ENCODE measurements at regions not wholly inside any gene's neighbourhood (a gene's known extent, or its start where the extent isn't known, plus 50 kb on each side); places are given as distances from the start of the nearest gene placed in this dataset.

- H3K4me3 ChIP-seq (ENCODE audit: extremely low read depth, insufficient read depth, low read length, poor library complexity, severe bottlenecking), result no peak overlapping the region
- WGBS, 2 experiments (ENCODE audit: insufficient coverage in 2 of 2), result 83 to 88% methylated on average over 18 to 22 of the region's 22 CpGs
- no peak overlapping the region for H3K27ac ChIP-seq (ENCODE audit: low read depth, low read length, severe bottlenecking)
- no peaks in the 10 kb centered on the region for H3K36me3 ChIP-seq (ENCODE audit: control insufficient read depth, insufficient read depth, low read length)
- H3K4me1 ChIP-seq (ENCODE audit: control insufficient read depth, insufficient read depth, low read length, poor library complexity, severe bottlenecking), result no peaks in the 10 kb centered on the region
- no peaks in the 10 kb centered on the region for H3K9me3 ChIP-seq (ENCODE audit: control insufficient read depth, low read length)
These were observed 201.9 kb downstream of the PHETA1 start for GRCh38 chr12:111166779-111167540.

DNA sequence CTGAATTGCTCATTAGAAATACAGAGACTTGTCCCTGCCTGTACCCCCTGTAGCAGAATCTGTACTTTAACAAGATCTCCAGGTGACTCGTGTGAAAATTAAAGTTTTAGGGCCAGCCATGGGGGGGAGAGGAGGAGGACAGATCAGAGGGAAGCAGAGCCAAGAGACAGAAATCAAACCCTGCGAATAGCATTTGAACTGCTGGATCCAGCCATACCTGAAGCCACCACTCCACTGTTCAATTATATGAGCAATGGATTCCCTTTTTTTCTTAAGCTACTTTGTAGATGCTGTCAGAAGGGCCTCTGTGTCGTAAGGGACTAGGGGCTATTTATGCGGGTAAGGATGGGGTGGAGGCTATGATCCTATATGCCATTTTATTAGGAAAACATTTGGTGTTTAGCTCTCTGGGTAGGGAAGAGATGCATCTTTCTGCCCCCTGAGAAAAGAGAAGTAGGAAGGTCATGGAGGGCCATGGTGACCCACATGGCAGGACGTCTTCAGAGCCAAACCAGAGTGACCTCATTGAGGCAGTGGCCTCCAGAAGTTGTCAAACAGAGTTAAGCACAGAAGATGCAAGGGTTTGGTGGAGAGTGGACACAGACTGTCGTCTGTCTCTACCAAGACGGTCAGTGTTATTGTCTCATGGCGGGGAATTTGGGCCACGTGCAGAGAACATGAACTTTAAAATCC, 203.9 kb downstream of the PHETA1 start:
- WGBS, 2 experiments (ENCODE audit: insufficient coverage in 2 of 2), result 89 to 92% methylated on average over 4 to 6 of the region's 9 CpGs
- Histone ChIP-seq H3K4me1 (ENCODE audit: control insufficient read depth, insufficient read depth, low read length, poor library complexity, severe bottlenecking) (no peaks in the 10 kb centered on the region), H3K4me3 (ENCODE audit: extremely low read depth, insufficient read depth, low read length, poor library complexity, severe bottlenecking) (no peak overlapping the region), H3K36me3 (ENCODE audit: control insufficient read depth, insufficient read depth, low read length) (no peaks in the 10 kb centered on the region), H3K27ac (ENCODE audit: low read depth, low read length, severe bottlenecking) (no peak overlapping the region), H3K9me3 (ENCODE audit: control insufficient read depth, low read length) (no peaks in the 10 kb centered on the region)

DNA sequence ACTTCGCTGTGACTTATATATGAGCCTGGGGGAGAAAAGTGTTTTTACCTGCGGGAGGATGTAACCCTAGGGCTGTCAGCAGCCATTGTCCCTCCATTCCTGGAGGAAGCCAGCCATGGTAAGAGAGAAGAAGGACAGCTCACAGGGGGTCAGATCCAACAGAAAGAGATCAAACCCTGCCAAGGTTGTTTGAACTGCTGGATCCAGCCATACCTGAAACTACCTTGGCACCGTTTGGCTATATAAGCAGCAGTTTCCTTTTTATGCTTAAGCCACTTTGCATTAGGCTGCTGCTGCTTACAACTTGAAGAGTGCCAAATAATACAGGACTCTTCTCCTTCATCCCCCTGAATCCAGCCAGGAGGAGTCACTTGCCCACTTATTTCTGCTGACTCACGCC, 205.5 kb downstream of the PHETA1 start:
- Histone ChIP-seq H3K9me3 (ENCODE audit: control insufficient read depth, low read length) (no peaks in the 10 kb centered on the region), H3K27ac (ENCODE audit: low read depth, low read length, severe bottlenecking) (no peak overlapping the region), H3K4me3 (ENCODE audit: extremely low read depth, insufficient read depth, low read length, poor library complexity, severe bottlenecking) (no peak overlapping the region), H3K36me3 (ENCODE audit: control insufficient read depth, insufficient read depth, low read length) (no peaks in the 10 kb centered on the region), H3K4me1 (ENCODE audit: control insufficient read depth, insufficient read depth, low read length, poor library complexity, severe bottlenecking) (no peaks in the 10 kb centered on the region)
- WGBS, 2 experiments (ENCODE audit: insufficient coverage in 2 of 2), result 83 to 89% methylated on average over 2 to 4 of the region's 4 CpGs

DNA sequence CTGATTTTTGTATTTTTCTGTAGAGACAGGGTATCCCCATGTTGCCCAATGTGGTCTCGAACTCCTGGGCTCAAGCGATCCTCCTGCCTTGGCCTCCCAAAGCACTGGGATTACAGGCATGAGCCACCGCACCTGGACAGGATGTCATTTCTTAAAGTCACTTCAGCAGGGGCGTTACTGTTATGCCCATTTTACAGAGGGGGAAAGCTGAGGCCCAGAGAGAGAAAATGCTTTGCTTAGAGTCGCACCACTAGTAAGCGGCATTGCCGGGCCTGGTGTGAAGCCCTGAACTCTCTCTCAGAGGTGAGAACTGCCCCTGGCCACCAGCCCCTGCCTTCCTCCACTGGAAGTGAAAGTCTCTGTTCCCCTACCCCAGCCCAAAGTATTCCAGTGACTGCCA, 207.0 kb downstream of the PHETA1 start:
- Histone ChIP-seq H3K4me1 (ENCODE audit: control insufficient read depth, insufficient read depth, low read length, poor library complexity, severe bottlenecking) (no peaks in the 10 kb centered on the region), H3K27ac (ENCODE audit: low read depth, low read length, severe bottlenecking) (no peak overlapping the region), H3K4me3 (ENCODE audit: extremely low read depth, insufficient read depth, low read length, poor library complexity, severe bottlenecking) (no peak overlapping the region), H3K36me3 (ENCODE audit: control insufficient read depth, insufficient read depth, low read length) (no peaks in the 10 kb centered on the region), H3K9me3 (ENCODE audit: control insufficient read depth, low read length) (no peaks in the 10 kb centered on the region)
- 85 to 97% methylated on average over 5 to 7 of the region's 7 CpGs for WGBS, 2 experiments (ENCODE audit: insufficient coverage in 2 of 2)

- Histone ChIP-seq H3K27ac (ENCODE audit: low read depth, low read length, severe bottlenecking) (no peak overlapping the region), H3K4me3 (ENCODE audit: extremely low read depth, insufficient read depth, low read length, poor library complexity, severe bottlenecking) (no peak overlapping the region), H3K4me1 (ENCODE audit: control insufficient read depth, insufficient read depth, low read length, poor library complexity, severe bottlenecking) (no peaks in the 10 kb centered on the region), H3K9me3 (ENCODE audit: control insufficient read depth, low read length) (no peaks in the 10 kb centered on the region), H3K36me3 (ENCODE audit: control insufficient read depth, insufficient read depth, low read length) (no peaks in the 10 kb centered on the region)
- 85 to 92% methylated on average over 20 of the region's 25 CpGs for WGBS, 2 experiments (ENCODE audit: insufficient coverage in 2 of 2)
These were observed 208.3 kb downstream of the PHETA1 start for GRCh38 chr12:111160350-111161241.

GRCh38 chr12:111158992-111159391, 209.9 kb downstream of the PHETA1 start:
- Histone ChIP-seq H3K9me3 (ENCODE audit: control insufficient read depth, low read length) (no peaks in the 10 kb centered on the region), H3K4me3 (ENCODE audit: extremely low read depth, insufficient read depth, low read length, poor library complexity, severe bottlenecking) (no peak overlapping the region), H3K4me1 (ENCODE audit: control insufficient read depth, insufficient read depth, low read length, poor library complexity, severe bottlenecking) (no peaks in the 10 kb centered on the region), H3K36me3 (ENCODE audit: control insufficient read depth, insufficient read depth, low read length) (no peaks in the 10 kb centered on the region), H3K27ac (ENCODE audit: low read depth, low read length, severe bottlenecking) (no peak overlapping the region)
- WGBS, 2 experiments (ENCODE audit: insufficient coverage in 2 of 2), result 96% methylated on average over 6 to 7 of the region's 8 CpGs

- H3K36me3 ChIP-seq (ENCODE audit: control insufficient read depth, insufficient read depth, low read length), result no peaks in the 10 kb centered on the region
- no peak overlapping the region for H3K4me3 ChIP-seq (ENCODE audit: extremely low read depth, insufficient read depth, low read length, poor library complexity, severe bottlenecking)
- H3K27ac ChIP-seq (ENCODE audit: low read depth, low read length, severe bottlenecking), result no peak overlapping the region
- WGBS, 2 experiments (ENCODE audit: insufficient coverage in 2 of 2), result 88% methylated on average over 1 of the region's 2 CpGs; no CpG with 5 or more reads in 1 of the 2 experiments
- H3K9me3 ChIP-seq (ENCODE audit: control insufficient read depth, low read length), result no peaks in the 10 kb centered on the region
- no peaks in the 10 kb centered on the region for H3K4me1 ChIP-seq (ENCODE audit: control insufficient read depth, insufficient read depth, low read length, poor library complexity, severe bottlenecking)
These were observed 211.4 kb downstream of the PHETA1 start for GRCh38 chr12:111157486-111157885.

- Histone ChIP-seq H3K4me1 (ENCODE audit: control insufficient read depth, insufficient read depth, low read length, poor library complexity, severe bottlenecking) (no peaks in the 10 kb centered on the region), H3K36me3 (ENCODE audit: control insufficient read depth, insufficient read depth, low read length) (no peaks in the 10 kb centered on the region), H3K27ac (ENCODE audit: low read depth, low read length, severe bottlenecking) (no peak overlapping the region), H3K4me3 (ENCODE audit: extremely low read depth, insufficient read depth, low read length, poor library complexity, severe bottlenecking) (no peak overlapping the region), H3K9me3 (ENCODE audit: control insufficient read depth, low read length) (no peaks in the 10 kb centered on the region)
- WGBS, 2 experiments (ENCODE audit: insufficient coverage in 2 of 2), result 80 to 100% methylated on average over 2 to 3 of the region's 3 CpGs
These were observed 212.6 kb downstream of the PHETA1 start for GRCh38 chr12:111156304-111156703.

- Histone ChIP-seq H3K27ac (ENCODE audit: low read depth, low read length, severe bottlenecking) (no peak overlapping the region), H3K36me3 (ENCODE audit: control insufficient read depth, insufficient read depth, low read length) (no peaks in the 10 kb centered on the region), H3K9me3 (ENCODE audit: control insufficient read depth, low read length) (no peaks in the 10 kb centered on the region), H3K4me3 (ENCODE audit: extremely low read depth, insufficient read depth, low read length, poor library complexity, severe bottlenecking) (no peak overlapping the region), H3K4me1 (ENCODE audit: control insufficient read depth, insufficient read depth, low read length, poor library complexity, severe bottlenecking) (no peaks in the 10 kb centered on the region)
- WGBS, 2 experiments (ENCODE audit: insufficient coverage in 2 of 2), result 89 to 96% methylated on average over 5 to 6 of the region's 8 CpGs
These were observed 213.4 kb downstream of the PHETA1 start for GRCh38 chr12:111155521-111155920.

DNA sequence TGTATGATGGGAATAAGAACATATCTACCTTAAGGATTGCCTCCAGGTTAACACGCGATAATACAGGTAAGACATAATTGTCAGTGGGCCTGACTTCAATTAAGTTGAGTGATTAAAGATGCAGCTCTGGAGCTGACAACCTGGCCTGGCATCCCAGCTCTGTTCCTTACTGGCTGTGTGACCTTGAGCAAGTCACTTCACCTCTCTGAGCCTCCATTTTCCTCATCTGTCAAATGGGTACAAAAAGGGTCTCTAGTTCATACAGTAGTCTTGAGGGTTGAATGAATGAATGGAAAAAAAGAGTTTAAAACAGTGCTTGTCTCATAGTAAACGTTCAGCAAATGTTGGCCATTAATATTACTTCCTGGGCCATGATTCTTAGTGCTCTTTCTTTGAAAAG, 213.9 kb downstream of the PHETA1 start:
- H3K9me3 ChIP-seq (ENCODE audit: control insufficient read depth, low read length), result no peaks in the 10 kb centered on the region
- H3K27ac ChIP-seq (ENCODE audit: low read depth, low read length, severe bottlenecking), result no peak overlapping the region
- 96 to 98% methylated on average over 3 of the region's 3 CpGs for WGBS, 2 experiments (ENCODE audit: insufficient coverage in 2 of 2)
- no peaks in the 10 kb centered on the region for H3K36me3 ChIP-seq (ENCODE audit: control insufficient read depth, insufficient read depth, low read length)
- H3K4me1 ChIP-seq (ENCODE audit: control insufficient read depth, insufficient read depth, low read length, poor library complexity, severe bottlenecking), result peaks cover 3% of the 10 kb centered on the region
- no peak overlapping the region for H3K4me3 ChIP-seq (ENCODE audit: extremely low read depth, insufficient read depth, low read length, poor library complexity, severe bottlenecking)

Data from mesodermal cell (in vitro differentiated cells).